Nephron progenitor cell (in vitro differentiated cells): ENCODE measurements at regions not wholly inside any gene's neighbourhood (a gene's known extent, or its start where the extent isn't known, plus 50 kb on each side); places are given as distances from the start of the nearest gene placed in this dataset.

ENCODE experiments used
- DNase-seq: peaks from one replicate; pipeline ENCODE4 v3.0.0; 2021
- H3K27ac Mint-ChIP-seq: 2 replicates; pipeline ENCODE4 v1.8.0; 2021; ENCODE audit warnings: mild to moderate bottlenecking, moderate library complexity, mixed read lengths
- H3K27me3 Mint-ChIP-seq: 2 replicates; pipeline ENCODE4 v1.8.0; 2021; ENCODE audit warnings: mild to moderate bottlenecking, low read depth, mixed read lengths; ENCODE audit not compliant: poor library complexity
- H3K36me3 Mint-ChIP-seq: 2 replicates; pipeline ENCODE4 v1.8.0; 2021; ENCODE audit warnings: low read depth, mixed read lengths
- H3K4me1 Mint-ChIP-seq: 2 replicates; pipeline ENCODE4 v1.8.0; 2021; ENCODE audit warnings: mixed read lengths
- H3K4me3 Mint-ChIP-seq: 2 replicates; pipeline ENCODE4 v1.8.0; 2021; ENCODE audit warnings: mild to moderate bottlenecking, moderate library complexity, mixed read lengths
- H3K9me3 Mint-ChIP-seq: 2 replicates; pipeline ENCODE4 v1.8.0; 2021; ENCODE audit warnings: mild to moderate bottlenecking, moderate library complexity, mixed read lengths
- TF ChIP-seq, protein P1 (sequence below): fragments of 200-600 bp; sonication (generic); IDR thresholded peaks from 2 replicates; pipeline ENCODE4 v1.5.0; 2021; ENCODE audit warnings: antibody characterized with exemption

DNA sequence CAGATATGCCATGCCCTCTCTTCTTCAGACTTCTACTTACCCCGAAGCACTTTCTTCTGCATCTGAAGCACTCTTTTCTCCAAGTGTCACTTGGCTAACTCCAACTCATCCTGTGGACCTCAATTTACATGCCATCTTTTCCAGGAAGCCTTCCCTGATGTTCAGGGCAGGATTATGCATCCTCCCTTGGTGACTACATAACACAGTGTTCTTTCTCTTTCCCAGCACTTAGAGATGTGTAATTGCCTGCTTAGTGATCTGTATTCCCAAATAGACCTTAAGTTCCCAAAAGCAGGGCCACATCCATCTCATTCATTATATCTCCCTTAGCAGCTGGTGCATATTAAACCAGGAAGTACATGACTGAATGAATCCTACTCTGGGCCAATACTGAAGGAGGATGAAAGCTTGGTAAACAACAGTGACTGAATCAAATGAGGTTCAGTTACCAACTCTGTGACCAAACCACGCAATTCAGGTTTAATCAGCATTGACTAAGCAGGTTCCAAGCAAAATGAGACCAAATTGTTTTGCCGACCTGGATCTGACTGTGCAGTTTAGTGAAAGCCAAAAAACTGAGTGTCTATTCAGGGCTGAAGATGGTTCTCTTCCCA is 121.4 kb upstream of the TCF21 start:
- peaks cover 9% of the 10 kb centered on the region for H3K4me1 Mint-ChIP-seq
- H3K9me3 Mint-ChIP-seq = no peaks in the 10 kb centered on the region
- H3K36me3 Mint-ChIP-seq = no peaks in the 10 kb centered on the region
- no peak for DNase-seq
- H3K4me3 Mint-ChIP-seq = no peak overlapping the region
- TF ChIP-seq, protein P1, sequence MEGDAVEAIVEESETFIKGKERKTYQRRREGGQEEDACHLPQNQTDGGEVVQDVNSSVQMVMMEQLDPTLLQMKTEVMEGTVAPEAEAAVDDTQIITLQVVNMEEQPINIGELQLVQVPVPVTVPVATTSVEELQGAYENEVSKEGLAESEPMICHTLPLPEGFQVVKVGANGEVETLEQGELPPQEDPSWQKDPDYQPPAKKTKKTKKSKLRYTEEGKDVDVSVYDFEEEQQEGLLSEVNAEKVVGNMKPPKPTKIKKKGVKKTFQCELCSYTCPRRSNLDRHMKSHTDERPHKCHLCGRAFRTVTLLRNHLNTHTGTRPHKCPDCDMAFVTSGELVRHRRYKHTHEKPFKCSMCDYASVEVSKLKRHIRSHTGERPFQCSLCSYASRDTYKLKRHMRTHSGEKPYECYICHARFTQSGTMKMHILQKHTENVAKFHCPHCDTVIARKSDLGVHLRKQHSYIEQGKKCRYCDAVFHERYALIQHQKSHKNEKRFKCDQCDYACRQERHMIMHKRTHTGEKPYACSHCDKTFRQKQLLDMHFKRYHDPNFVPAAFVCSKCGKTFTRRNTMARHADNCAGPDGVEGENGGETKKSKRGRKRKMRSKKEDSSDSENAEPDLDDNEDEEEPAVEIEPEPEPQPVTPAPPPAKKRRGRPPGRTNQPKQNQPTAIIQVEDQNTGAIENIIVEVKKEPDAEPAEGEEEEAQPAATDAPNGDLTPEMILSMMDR = no peak
- H3K27me3 Mint-ChIP-seq = peaks cover 7% of the 10 kb centered on the region
- H3K27ac Mint-ChIP-seq = no peak overlapping the region

- Mint-ChIP-seq H3K4me3 (no peak overlapping the region), H3K27me3 (peaks cover 7% of the 10 kb centered on the region), H3K4me1 (peaks cover 9% of the 10 kb centered on the region), H3K36me3 (no peaks in the 10 kb centered on the region), H3K27ac (no peak overlapping the region), H3K9me3 (no peaks in the 10 kb centered on the region)
- no peak for DNase-seq
- TF ChIP-seq, protein P1 = no peak
Measured at GRCh38 chr6:133768656-133769295, 120.1 kb upstream of the TCF21 start.

- Mint-ChIP-seq H3K27ac (no peak overlapping the region), H3K36me3 (no peaks in the 10 kb centered on the region)
Measured at GRCh38 chr6:133769463-133769862, 119.5 kb upstream of the TCF21 start.

GRCh38 chr6:133772567-133772966 is 116.3 kb upstream of the TCF21 start:
- Mint-ChIP-seq H3K27me3 (peaks cover 4% of the 10 kb centered on the region), H3K4me3 (no peak overlapping the region), H3K27ac (no peak overlapping the region), H3K4me1 (peaks cover 4% of the 10 kb centered on the region), H3K9me3 (no peaks in the 10 kb centered on the region), H3K36me3 (no peaks in the 10 kb centered on the region)
- no peak for DNase-seq
- TF ChIP-seq, protein P1 = no peak

More at GRCh38 chr6:133769463-133769862, 119.5 kb upstream of the TCF21 start:
- H3K9me3 Mint-ChIP-seq = no peaks in the 10 kb centered on the region
- H3K4me1 Mint-ChIP-seq = peaks cover 4% of the 10 kb centered on the region
- DNase-seq = no peak
- peaks cover 7% of the 10 kb centered on the region for H3K27me3 Mint-ChIP-seq
- TF ChIP-seq, protein P1 = no peak
- H3K4me3 Mint-ChIP-seq = no peak overlapping the region

GRCh38 chr6:133773776-133774175 is 115.1 kb upstream of the TCF21 start:
- TF ChIP-seq, protein P1 = no peak
- Mint-ChIP-seq H3K27ac (no peak overlapping the region), H3K9me3 (no peaks in the 10 kb centered on the region), H3K4me3 (no peak overlapping the region), H3K27me3 (peaks cover 4% of the 10 kb centered on the region), H3K36me3 (no peaks in the 10 kb centered on the region), H3K4me1 (peaks cover 4% of the 10 kb centered on the region)
- DNase-seq = no peak

DNA sequence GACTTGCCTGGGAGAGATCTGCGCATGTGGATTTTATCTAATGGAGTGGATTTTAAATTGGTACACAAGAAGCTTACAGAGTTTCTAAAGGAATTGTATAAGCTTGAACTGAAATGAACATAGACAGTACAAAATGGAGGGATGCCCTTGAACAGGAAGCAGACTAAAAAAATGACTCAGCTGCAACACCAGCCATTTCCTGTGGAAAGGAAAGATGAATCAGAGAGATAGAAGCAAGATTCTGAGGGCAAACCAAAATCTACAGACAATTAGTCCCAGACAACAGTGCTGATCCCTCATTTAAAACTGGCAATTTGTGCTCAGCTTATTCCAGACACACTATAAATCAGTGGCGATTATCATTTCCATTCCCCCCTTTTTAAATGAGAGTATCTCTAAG is 114.6 kb upstream of the TCF21 start:
- TF ChIP-seq, protein P1 = no peak

More for the DNA sequence above, 114.6 kb upstream of the TCF21 start:
- Mint-ChIP-seq H3K27me3 (peaks cover 4% of the 10 kb centered on the region), H3K36me3 (no peaks in the 10 kb centered on the region), H3K27ac (no peak overlapping the region), H3K4me3 (no peak overlapping the region), H3K9me3 (no peaks in the 10 kb centered on the region), H3K4me1 (peaks cover 3% of the 10 kb centered on the region)
- DNase-seq = no peak
